ENCODE measurements at regions not wholly inside any gene's neighbourhood (a gene's known extent, or its start where the extent isn't known, plus 50 kb on each side); places are given as distances from the start of the nearest gene placed in this dataset.
A peak's percentile ranks its signal among the peaks of the same experiment; 100 is the strongest.

DNA sequence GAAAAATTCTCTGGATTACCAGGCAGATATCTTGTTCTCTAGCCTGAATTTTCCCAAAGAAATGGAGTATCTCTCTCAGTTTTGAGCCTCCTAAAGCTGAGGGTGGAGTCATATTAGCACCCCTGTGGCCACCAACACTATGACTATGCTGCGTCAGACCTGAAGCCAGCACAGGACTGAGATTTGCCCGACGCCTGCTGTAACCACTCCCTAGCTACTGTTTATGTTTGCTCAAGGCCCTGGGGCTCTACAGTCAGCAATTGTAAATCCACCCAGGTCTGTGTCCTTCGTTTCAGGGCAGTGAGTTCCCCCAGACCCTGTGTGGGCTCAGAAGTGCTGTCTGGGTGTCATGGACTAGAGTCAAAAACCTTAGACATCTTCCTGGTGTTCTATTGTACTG lies 61.4 kb downstream of the ZXDA start:
- TF ChIP-seq POLR2A (IDR thresholded peaks at IDR 0.05), result no peak
- TF ChIP-seq CTCF (IDR thresholded peaks at IDR 0.05), result no peak
- H3K27me3 ChIP-seq, result no peaks in the 10 kb centered on the region
- H3K27ac ChIP-seq, result no peak overlapping the region
- DNase-seq, result no peak
- H3K9me3 ChIP-seq, result no peaks in the 10 kb centered on the region
- no peak overlapping the region for H3K4me3 ChIP-seq
- H3K36me3 ChIP-seq, result no peaks in the 10 kb centered on the region
- no peaks in the 10 kb centered on the region for H3K4me1 ChIP-seq

DNA sequence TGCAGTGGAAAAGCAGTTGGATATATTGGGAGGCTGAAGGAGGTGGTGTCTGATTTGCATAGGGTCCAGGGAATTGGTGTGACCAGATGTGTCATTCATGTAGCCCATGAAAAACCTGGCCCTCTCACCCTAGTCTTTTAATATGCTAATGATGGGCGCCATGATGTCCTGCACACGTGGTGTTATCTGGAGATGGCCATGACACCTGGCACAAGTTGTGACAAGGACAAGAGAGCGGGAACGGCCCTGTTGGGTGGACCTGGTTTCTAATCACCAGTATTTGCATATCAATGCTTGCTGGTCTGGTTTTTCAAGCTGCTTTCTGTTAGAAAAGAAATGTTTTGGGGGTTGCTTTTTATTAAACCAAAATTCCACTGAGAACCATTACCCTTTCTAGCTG lies 87.4 kb downstream of the ZXDA start:
- H3K4me3 ChIP-seq, result no peak overlapping the region
- H3K9me3 ChIP-seq, result no peaks in the 10 kb centered on the region

GRCh38 chrX:57822398-57822797 lies 87.9 kb downstream of the ZXDA start:
- H3K9me3 ChIP-seq, result no peaks in the 10 kb centered on the region
- H3K27me3 ChIP-seq, result no peaks in the 10 kb centered on the region
- no peak overlapping the region for H3K27ac ChIP-seq
- no peaks in the 10 kb centered on the region for H3K36me3 ChIP-seq
- TF ChIP-seq CTCF (IDR thresholded peaks at IDR 0.05) (no peak), POLR2A (IDR thresholded peaks at IDR 0.05) (no peak)
- no peak overlapping the region for H3K4me3 ChIP-seq
- no peaks in the 10 kb centered on the region for H3K4me1 ChIP-seq
- no peak for DNase-seq

More for the DNA sequence above, 87.4 kb downstream of the ZXDA start:
- H3K27me3 ChIP-seq, result no peaks in the 10 kb centered on the region
- TF ChIP-seq CTCF (IDR thresholded peaks at IDR 0.05), result no peak
- TF ChIP-seq POLR2A (IDR thresholded peaks at IDR 0.05), result no peak
- no peak for DNase-seq
- no peak overlapping the region for H3K27ac ChIP-seq
- H3K4me1 ChIP-seq, result no peaks in the 10 kb centered on the region
- H3K36me3 ChIP-seq, result no peaks in the 10 kb centered on the region

DNA sequence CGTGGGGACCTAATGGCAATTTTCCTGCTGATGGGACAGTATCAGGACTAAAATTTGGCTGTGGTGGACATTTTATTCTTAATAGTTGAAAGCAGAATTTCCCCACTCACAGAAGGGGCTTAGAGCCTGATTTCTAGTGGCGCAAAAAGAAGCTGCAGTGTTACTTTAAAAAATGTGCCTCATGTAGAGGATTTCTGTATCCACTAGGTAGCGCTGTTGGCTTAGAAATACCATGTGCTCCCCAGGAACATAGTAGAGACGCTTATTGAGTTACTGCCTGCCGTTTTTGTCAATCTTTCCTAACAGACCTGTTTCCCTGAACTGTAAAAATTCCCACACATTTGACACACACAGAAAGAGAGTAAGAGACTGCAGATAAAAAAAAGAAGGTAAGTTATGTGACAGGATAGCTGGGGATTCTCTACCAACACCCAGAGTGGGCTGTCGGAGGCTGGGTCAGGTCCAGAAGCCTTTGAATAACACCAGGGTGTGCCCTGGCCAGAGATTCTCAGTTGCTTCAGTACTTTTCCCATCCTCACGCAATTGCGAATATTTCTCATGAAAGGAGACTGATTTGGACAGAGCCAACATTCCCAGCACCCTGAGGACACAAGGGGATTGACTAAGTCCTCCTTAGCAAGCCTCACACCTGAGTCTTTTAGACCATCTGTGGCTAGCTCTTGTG lies 88.4 kb downstream of the ZXDA start:
- DNase-seq, result peak in 1 of 3 donors; percentile 53
- no peak overlapping the region for H3K4me3 ChIP-seq

GRCh38 chrX:57817302-57817701 lies 93.0 kb downstream of the ZXDA start:
- TF ChIP-seq CTCF (IDR thresholded peaks at IDR 0.05) (peak in 4 of 6 experiments; percentile 4 to 30 (median 14)), POLR2A (IDR thresholded peaks at IDR 0.05) (no peak)
- Histone ChIP-seq H3K36me3 (no peaks in the 10 kb centered on the region), H3K4me3 (no peak overlapping the region), H3K9me3 (no peaks in the 10 kb centered on the region), H3K27me3 (no peaks in the 10 kb centered on the region), H3K4me1 (no peaks in the 10 kb centered on the region), H3K27ac (no peak overlapping the region)
- no peak for DNase-seq

More for the DNA sequence above, 88.4 kb downstream of the ZXDA start:
- H3K36me3 ChIP-seq, result no peaks in the 10 kb centered on the region
- H3K27ac ChIP-seq, result no peak overlapping the region
- H3K27me3 ChIP-seq, result no peaks in the 10 kb centered on the region
- no peaks in the 10 kb centered on the region for H3K9me3 ChIP-seq
- no peaks in the 10 kb centered on the region for H3K4me1 ChIP-seq
- TF ChIP-seq POLR2A (IDR thresholded peaks at IDR 0.05) (no peak), CTCF (IDR thresholded peaks at IDR 0.05) (peak in 5 of 6 experiments; percentile 50 to 79 (median 72))

Data from Peyer's patch (tissue), 4 donors.